ENCODE measurements at regions not wholly inside any gene's neighbourhood (a gene's known extent, or its start where the extent isn't known, plus 50 kb on each side); places are given as distances from the start of the nearest gene placed in this dataset.

GRCh38 chr6:167734662-167735083, 92.0 kb upstream of the AFDN start:
- no peak for TF ChIP-seq SUZ12 (IDR thresholded peaks at IDR 0.05; ENCODE audit: extremely low read depth, insufficient read depth, insufficient read length)
- no peak overlapping the region for H3K9ac ChIP-seq (ENCODE audit: insufficient read length, low read depth)
- no peaks in the 10 kb centered on the region for H3K9me3 ChIP-seq (ENCODE audit: insufficient read depth, low read length)
- H3K4me3 ChIP-seq (ENCODE audit: insufficient read length, low read depth): no peak overlapping the region
- H3K36me3 ChIP-seq (ENCODE audit: insufficient read depth, insufficient read length, low read length): no peaks in the 10 kb centered on the region
- H3K4me1 ChIP-seq (ENCODE audit: insufficient read depth, insufficient read length): no peaks in the 10 kb centered on the region
- no peaks in the 10 kb centered on the region for H3K27me3 ChIP-seq (ENCODE audit: insufficient read depth, insufficient read length)
- DNase-seq (ENCODE audit: low read depth, low spot score): no peak

- H3K9me3 ChIP-seq (ENCODE audit: insufficient read depth, low read length): no peaks in the 10 kb centered on the region
- H3K4me3 ChIP-seq (ENCODE audit: insufficient read length, low read depth): no peak overlapping the region
- no peaks in the 10 kb centered on the region for H3K27me3 ChIP-seq (ENCODE audit: insufficient read depth, insufficient read length)
- no peak overlapping the region for H3K9ac ChIP-seq (ENCODE audit: insufficient read length, low read depth)
- TF ChIP-seq YY1 (IDR thresholded peaks at IDR 0.05; ENCODE audit: insufficient read depth, insufficient read length): no peak
- TF ChIP-seq ZNF274 (IDR thresholded peaks at IDR 0.05; ENCODE audit: low read depth, low read length): no peak
- no peak for TF ChIP-seq SUZ12 (IDR thresholded peaks at IDR 0.05; ENCODE audit: extremely low read depth, insufficient read depth, insufficient read length)
- no peaks in the 10 kb centered on the region for H3K4me1 ChIP-seq (ENCODE audit: insufficient read depth, insufficient read length)
- no peaks in the 10 kb centered on the region for H3K36me3 ChIP-seq (ENCODE audit: insufficient read depth, insufficient read length, low read length)
- DNase-seq (ENCODE audit: low read depth, low spot score): no peak
Observed at GRCh38 chr6:167735084-167735950, 91.4 kb upstream of the AFDN start.

GRCh38 chr6:167735951-167736288, 90.8 kb upstream of the AFDN start:
- H3K4me1 ChIP-seq (ENCODE audit: insufficient read depth, insufficient read length): no peaks in the 10 kb centered on the region
- DNase-seq (ENCODE audit: low read depth, low spot score): no peak
- H3K9ac ChIP-seq (ENCODE audit: insufficient read length, low read depth): no peak overlapping the region
- no peaks in the 10 kb centered on the region for H3K36me3 ChIP-seq (ENCODE audit: insufficient read depth, insufficient read length, low read length)
- no peak overlapping the region for H3K4me3 ChIP-seq (ENCODE audit: insufficient read length, low read depth)
- H3K9me3 ChIP-seq (ENCODE audit: insufficient read depth, low read length): no peaks in the 10 kb centered on the region
- no peak for TF ChIP-seq YY1 (IDR thresholded peaks at IDR 0.05; ENCODE audit: insufficient read depth, insufficient read length)
- no peak for TF ChIP-seq SUZ12 (IDR thresholded peaks at IDR 0.05; ENCODE audit: extremely low read depth, insufficient read depth, insufficient read length)
- no peak for TF ChIP-seq ZNF274 (IDR thresholded peaks at IDR 0.05; ENCODE audit: low read depth, low read length)
- H3K27me3 ChIP-seq (ENCODE audit: insufficient read depth, insufficient read length): no peaks in the 10 kb centered on the region

- H3K9me3 ChIP-seq (ENCODE audit: insufficient read depth, low read length): no peaks in the 10 kb centered on the region
- DNase-seq (ENCODE audit: low read depth, low spot score): no peak
Observed at GRCh38 chr6:167736486-167737204, 90.1 kb upstream of the AFDN start.

GRCh38 chr6:167737205-167737830, 89.4 kb upstream of the AFDN start:
- Histone ChIP-seq H3K4me3 (ENCODE audit: insufficient read length, low read depth) (no peak overlapping the region), H3K9ac (ENCODE audit: insufficient read length, low read depth) (no peak overlapping the region), H3K36me3 (ENCODE audit: insufficient read depth, insufficient read length, low read length) (no peaks in the 10 kb centered on the region), H3K27me3 (ENCODE audit: insufficient read depth, insufficient read length) (no peaks in the 10 kb centered on the region), H3K4me1 (ENCODE audit: insufficient read depth, insufficient read length) (no peaks in the 10 kb centered on the region), H3K9me3 (ENCODE audit: insufficient read depth, low read length) (no peaks in the 10 kb centered on the region)
- TF ChIP-seq ZNF274 (IDR thresholded peaks at IDR 0.05; ENCODE audit: low read depth, low read length): no peak
- no peak for TF ChIP-seq SUZ12 (IDR thresholded peaks at IDR 0.05; ENCODE audit: extremely low read depth, insufficient read depth, insufficient read length)
- TF ChIP-seq YY1 (IDR thresholded peaks at IDR 0.05; ENCODE audit: insufficient read depth, insufficient read length): no peak
- no peak for DNase-seq (ENCODE audit: low read depth, low spot score)

More at GRCh38 chr6:167736486-167737204, 90.1 kb upstream of the AFDN start:
- H3K4me3 ChIP-seq (ENCODE audit: insufficient read length, low read depth): no peak overlapping the region
- H3K27me3 ChIP-seq (ENCODE audit: insufficient read depth, insufficient read length): no peaks in the 10 kb centered on the region
- no peaks in the 10 kb centered on the region for H3K4me1 ChIP-seq (ENCODE audit: insufficient read depth, insufficient read length)
- TF ChIP-seq YY1 (IDR thresholded peaks at IDR 0.05; ENCODE audit: insufficient read depth, insufficient read length) (no peak), SUZ12 (IDR thresholded peaks at IDR 0.05; ENCODE audit: extremely low read depth, insufficient read depth, insufficient read length) (no peak), ZNF274 (IDR thresholded peaks at IDR 0.05; ENCODE audit: low read depth, low read length) (no peak)
- no peaks in the 10 kb centered on the region for H3K36me3 ChIP-seq (ENCODE audit: insufficient read depth, insufficient read length, low read length)
- no peak overlapping the region for H3K9ac ChIP-seq (ENCODE audit: insufficient read length, low read depth)

GRCh38 chr6:167738386-167738785, 88.3 kb upstream of the AFDN start:
- DNase-seq (ENCODE audit: low read depth, low spot score): no peak
- Histone ChIP-seq H3K36me3 (ENCODE audit: insufficient read depth, insufficient read length, low read length) (no peaks in the 10 kb centered on the region), H3K9ac (ENCODE audit: insufficient read length, low read depth) (no peak overlapping the region), H3K4me3 (ENCODE audit: insufficient read length, low read depth) (no peak overlapping the region), H3K9me3 (ENCODE audit: insufficient read depth, low read length) (no peaks in the 10 kb centered on the region), H3K27me3 (ENCODE audit: insufficient read depth, insufficient read length) (no peaks in the 10 kb centered on the region), H3K4me1 (ENCODE audit: insufficient read depth, insufficient read length) (no peaks in the 10 kb centered on the region)
- TF ChIP-seq ZNF274 (IDR thresholded peaks at IDR 0.05; ENCODE audit: low read depth, low read length) (no peak), SUZ12 (IDR thresholded peaks at IDR 0.05; ENCODE audit: extremely low read depth, insufficient read depth, insufficient read length) (no peak), YY1 (IDR thresholded peaks at IDR 0.05; ENCODE audit: insufficient read depth, insufficient read length) (no peak)

All from NT2/D1 (cell line).